GM19351 (cell line): ENCODE measurements at regions not wholly inside any gene's neighbourhood (a gene's known extent, or its start where the extent isn't known, plus 50 kb on each side); places are given as distances from the start of the nearest gene placed in this dataset.

Experiments
- ATAC-seq: cut with Tn5 transposase; IDR thresholded peaks from one replicate; pipeline ENCODE4 v1.9.1; 2021; ENCODE audit warnings: mild to moderate bottlenecking, moderate library complexity; ENCODE audit not compliant: unreplicated experiment

GRCh38 chr2:162908567-162908966 is 70.0 kb upstream of the KCNH7 start:
- ATAC-seq, result no peak

GRCh38 chr2:162890690-162891311 is 52.2 kb upstream of the KCNH7 start:
- peak; percentile 96 for ATAC-seq

- ATAC-seq, result no peak
Observed at GRCh38 chr2:162888652-162889051, 50.1 kb upstream of the KCNH7 start.
